ENCODE measurements at regions not wholly inside any gene's neighbourhood (a gene's known extent, or its start where the extent isn't known, plus 50 kb on each side); places are given as distances from the start of the nearest gene placed in this dataset.

DNA sequence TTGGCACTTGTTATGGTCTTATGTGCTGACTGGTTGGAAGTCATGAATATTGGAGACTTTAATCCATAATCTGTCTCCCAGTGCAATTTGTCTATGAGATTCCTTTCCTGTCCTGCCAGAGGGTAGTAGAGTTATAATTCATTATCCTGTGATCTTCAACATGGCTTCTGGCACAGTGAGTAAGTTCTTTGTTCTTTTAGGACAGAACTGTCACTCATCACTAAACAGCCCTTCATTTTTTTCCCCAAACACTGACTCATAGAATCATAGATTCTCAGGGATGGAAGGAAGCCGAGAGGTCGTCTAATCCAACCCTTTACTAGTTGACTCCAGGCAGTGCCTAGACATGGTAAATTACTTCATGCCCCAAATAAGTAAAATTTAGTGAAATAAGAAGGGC lies 78.4 kb downstream of the LUZP4 start:
- ATAC-seq (no peak), DNase-seq (ENCODE audit: low read depth, low spot score) (no peak)
- POLR2A ChIA-PET, result no interaction called here
- Histone ChIP-seq H3K27me3 (ENCODE audit: control insufficient read depth, insufficient read depth, low read length) (no peaks in the 10 kb centered on the region), H3K4me1 (ENCODE audit: control insufficient read depth, insufficient read depth, low read length) (peaks cover 6% of the 10 kb centered on the region), H3K4me3 (ENCODE audit: low read depth in 2 of 2, low read length in 2 of 2) (no peak overlapping the region), H3K36me3 (ENCODE audit: control insufficient read depth, insufficient read depth, low read length) (no peaks in the 10 kb centered on the region), H3K9me3 (ENCODE audit: control insufficient read depth, insufficient read depth, low read depth, low read length) (no peaks in the 10 kb centered on the region), H3K27ac (ENCODE audit: low read length) (no peak overlapping the region)
- intact Hi-C loops (cut with micrococcal nuclease; ENCODE audit: unreplicated experiment) (no loop called here), in situ Hi-C loops (cut with HindIII; ENCODE audit: low pct_unique_long_range_greater_than_20kb, low sequenced_read_pairs) (no loop called here)
- no TSS peak for BruUV-seq (replicated peaks)
- TF ChIP-seq, protein P1, sequence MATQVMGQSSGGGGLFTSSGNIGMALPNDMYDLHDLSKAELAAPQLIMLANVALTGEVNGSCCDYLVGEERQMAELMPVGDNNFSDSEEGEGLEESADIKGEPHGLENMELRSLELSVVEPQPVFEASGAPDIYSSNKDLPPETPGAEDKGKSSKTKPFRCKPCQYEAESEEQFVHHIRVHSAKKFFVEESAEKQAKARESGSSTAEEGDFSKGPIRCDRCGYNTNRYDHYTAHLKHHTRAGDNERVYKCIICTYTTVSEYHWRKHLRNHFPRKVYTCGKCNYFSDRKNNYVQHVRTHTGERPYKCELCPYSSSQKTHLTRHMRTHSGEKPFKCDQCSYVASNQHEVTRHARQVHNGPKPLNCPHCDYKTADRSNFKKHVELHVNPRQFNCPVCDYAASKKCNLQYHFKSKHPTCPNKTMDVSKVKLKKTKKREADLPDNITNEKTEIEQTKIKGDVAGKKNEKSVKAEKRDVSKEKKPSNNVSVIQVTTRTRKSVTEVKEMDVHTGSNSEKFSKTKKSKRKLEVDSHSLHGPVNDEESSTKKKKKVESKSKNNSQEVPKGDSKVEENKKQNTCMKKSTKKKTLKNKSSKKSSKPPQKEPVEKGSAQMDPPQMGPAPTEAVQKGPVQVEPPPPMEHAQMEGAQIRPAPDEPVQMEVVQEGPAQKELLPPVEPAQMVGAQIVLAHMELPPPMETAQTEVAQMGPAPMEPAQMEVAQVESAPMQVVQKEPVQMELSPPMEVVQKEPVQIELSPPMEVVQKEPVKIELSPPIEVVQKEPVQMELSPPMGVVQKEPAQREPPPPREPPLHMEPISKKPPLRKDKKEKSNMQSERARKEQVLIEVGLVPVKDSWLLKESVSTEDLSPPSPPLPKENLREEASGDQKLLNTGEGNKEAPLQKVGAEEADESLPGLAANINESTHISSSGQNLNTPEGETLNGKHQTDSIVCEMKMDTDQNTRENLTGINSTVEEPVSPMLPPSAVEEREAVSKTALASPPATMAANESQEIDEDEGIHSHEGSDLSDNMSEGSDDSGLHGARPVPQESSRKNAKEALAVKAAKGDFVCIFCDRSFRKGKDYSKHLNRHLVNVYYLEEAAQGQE (IDR thresholded peaks at IDR 0.05; ENCODE audit: insufficient read depth in 1 of 2, low read depth in 2 of 2, low read length in 1 of 2), result no peak
- no peak for TF ChIP-seq POLR2AphosphoS5 (IDR thresholded peaks at IDR 0.05; ENCODE audit: low read depth, low read length)
- TF ChIP-seq SIN3A (IDR thresholded peaks at IDR 0.05; ENCODE audit: borderline replicate concordance, insufficient read depth, low read depth, low read length), result no peak
- TF ChIP-seq TCF7L2 (IDR thresholded peaks at IDR 0.05; ENCODE audit: low read depth, low read length), result no peak
- TF ChIP-seq, protein P2, sequence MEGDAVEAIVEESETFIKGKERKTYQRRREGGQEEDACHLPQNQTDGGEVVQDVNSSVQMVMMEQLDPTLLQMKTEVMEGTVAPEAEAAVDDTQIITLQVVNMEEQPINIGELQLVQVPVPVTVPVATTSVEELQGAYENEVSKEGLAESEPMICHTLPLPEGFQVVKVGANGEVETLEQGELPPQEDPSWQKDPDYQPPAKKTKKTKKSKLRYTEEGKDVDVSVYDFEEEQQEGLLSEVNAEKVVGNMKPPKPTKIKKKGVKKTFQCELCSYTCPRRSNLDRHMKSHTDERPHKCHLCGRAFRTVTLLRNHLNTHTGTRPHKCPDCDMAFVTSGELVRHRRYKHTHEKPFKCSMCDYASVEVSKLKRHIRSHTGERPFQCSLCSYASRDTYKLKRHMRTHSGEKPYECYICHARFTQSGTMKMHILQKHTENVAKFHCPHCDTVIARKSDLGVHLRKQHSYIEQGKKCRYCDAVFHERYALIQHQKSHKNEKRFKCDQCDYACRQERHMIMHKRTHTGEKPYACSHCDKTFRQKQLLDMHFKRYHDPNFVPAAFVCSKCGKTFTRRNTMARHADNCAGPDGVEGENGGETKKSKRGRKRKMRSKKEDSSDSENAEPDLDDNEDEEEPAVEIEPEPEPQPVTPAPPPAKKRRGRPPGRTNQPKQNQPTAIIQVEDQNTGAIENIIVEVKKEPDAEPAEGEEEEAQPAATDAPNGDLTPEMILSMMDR (IDR thresholded peaks at IDR 0.05), result no peak
- CTCF ChIA-PET, result no interaction called here

DNA sequence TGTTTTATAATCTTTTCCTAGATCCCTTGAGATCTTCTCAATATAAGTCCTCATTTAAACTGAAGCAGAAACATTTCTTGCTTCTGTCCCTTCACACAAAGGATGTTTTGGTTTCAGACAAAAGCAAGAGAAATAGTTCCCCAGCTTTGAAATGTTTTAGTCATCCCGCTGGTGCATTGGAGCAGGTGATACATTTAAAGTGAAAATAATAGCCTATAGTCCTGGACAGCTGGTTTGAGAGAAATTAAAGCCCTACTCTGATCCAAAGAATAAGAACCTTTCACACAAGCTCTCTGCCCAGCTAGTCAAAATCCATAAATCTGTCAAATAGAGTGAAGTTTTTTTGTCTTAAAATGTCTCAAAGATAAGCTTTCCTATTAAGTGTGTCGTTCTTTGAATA lies 79.4 kb downstream of the LUZP4 start:
- ChIA-PET CTCF (no interaction called here), POLR2A (no interaction called here)
- intact Hi-C loops (cut with micrococcal nuclease; ENCODE audit: unreplicated experiment) (no loop called here), in situ Hi-C loops (cut with HindIII; ENCODE audit: low pct_unique_long_range_greater_than_20kb, low sequenced_read_pairs) (no loop called here)
- DNase-seq (ENCODE audit: low read depth, low spot score), result no peak
- H3K9me3 ChIP-seq (ENCODE audit: control insufficient read depth, insufficient read depth, low read depth, low read length), result no peaks in the 10 kb centered on the region
- TF ChIP-seq SIN3A (IDR thresholded peaks at IDR 0.05; ENCODE audit: borderline replicate concordance, insufficient read depth, low read depth, low read length), result no peak
- no peak overlapping the region for H3K4me3 ChIP-seq (ENCODE audit: low read depth in 2 of 2, low read length in 2 of 2)
- no peak overlapping the region for H3K27ac ChIP-seq (ENCODE audit: low read length)
- BruUV-seq (replicated peaks), result no TSS peak
- ATAC-seq, result no peak
- H3K27me3 ChIP-seq (ENCODE audit: control insufficient read depth, insufficient read depth, low read length), result no peaks in the 10 kb centered on the region
- H3K4me1 ChIP-seq (ENCODE audit: control insufficient read depth, insufficient read depth, low read length), result peaks cover 6% of the 10 kb centered on the region
- H3K36me3 ChIP-seq (ENCODE audit: control insufficient read depth, insufficient read depth, low read length), result no peaks in the 10 kb centered on the region

DNA sequence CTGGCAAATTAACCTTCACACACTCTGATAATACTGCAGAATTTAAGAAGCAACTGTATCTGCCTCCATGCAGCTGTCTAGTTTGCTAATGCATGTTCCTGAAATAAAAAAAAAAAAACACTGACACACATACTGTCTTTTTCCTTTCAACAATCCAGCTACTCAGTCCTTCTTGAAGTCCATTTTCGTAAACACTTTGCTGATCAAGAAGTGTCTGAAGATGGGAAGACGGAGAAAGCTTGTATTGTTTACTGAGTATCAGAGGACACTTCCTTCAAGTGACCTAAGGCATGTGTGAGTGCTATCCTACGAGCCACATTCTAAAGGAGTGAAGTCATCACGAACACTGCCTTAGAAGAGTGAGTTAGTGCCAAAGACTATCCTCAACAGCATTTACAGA lies 82.6 kb downstream of the LUZP4 start:
- ChIA-PET CTCF (interaction anchor here (0.7 kb wide), 1 partner anchor 34 kb away, joined by 3 read pairs; no protein-coding TSS in a partner anchor), POLR2A (no interaction called here)
- TF ChIP-seq, protein P2 (IDR thresholded peaks at IDR 0.05), result no peak
- TF ChIP-seq SIN3A (IDR thresholded peaks at IDR 0.05; ENCODE audit: borderline replicate concordance, insufficient read depth, low read depth, low read length) (no peak), POLR2AphosphoS5 (IDR thresholded peaks at IDR 0.05; ENCODE audit: low read depth, low read length) (no peak), TCF7L2 (IDR thresholded peaks at IDR 0.05; ENCODE audit: low read depth, low read length) (no peak)
- TF ChIP-seq, protein P1 (IDR thresholded peaks at IDR 0.05; ENCODE audit: insufficient read depth in 1 of 2, low read depth in 2 of 2, low read length in 1 of 2), result no peak
- in situ Hi-C loops (cut with HindIII; ENCODE audit: low pct_unique_long_range_greater_than_20kb, low sequenced_read_pairs) (no loop called here), intact Hi-C loops (cut with micrococcal nuclease; ENCODE audit: unreplicated experiment) (no loop called here)
- DNase-seq (ENCODE audit: low read depth, low spot score) (peak; percentile 64), ATAC-seq (peak; percentile 90)
- no peaks in the 10 kb centered on the region for H3K27me3 ChIP-seq (ENCODE audit: control insufficient read depth, insufficient read depth, low read length)
- H3K9me3 ChIP-seq (ENCODE audit: control insufficient read depth, insufficient read depth, low read depth, low read length), result no peaks in the 10 kb centered on the region
- H3K4me1 ChIP-seq (ENCODE audit: control insufficient read depth, insufficient read depth, low read length), result peaks cover 6% of the 10 kb centered on the region
- no TSS peak for BruUV-seq (replicated peaks)
- no peaks in the 10 kb centered on the region for H3K36me3 ChIP-seq (ENCODE audit: control insufficient read depth, insufficient read depth, low read length)
- no peak overlapping the region for H3K27ac ChIP-seq (ENCODE audit: low read length)
- no peak overlapping the region for H3K4me3 ChIP-seq (ENCODE audit: low read depth in 2 of 2, low read length in 2 of 2)
